A549 (cell line): ENCODE measurements at regions not wholly inside any gene's neighbourhood (a gene's known extent, or its start where the extent isn't known, plus 50 kb on each side); places are given as distances from the start of the nearest gene placed in this dataset.
A peak's percentile ranks its signal among the peaks of the same experiment; 100 is the strongest.

Experiments used
- ATAC-seq, 2 experiments: fragments of 200-7000 bp in 1 of 2; fragments of >200 bp in 1 of 2; cut with Nextera tagmentation in 1 of 2; cut with Tn5 transposase in 1 of 2; 3 replicates each; pipeline versions ENCODE4 v1.8.0 to v1.9.1; 2018 to 2020; ENCODE audit warnings: mild to moderate bottlenecking in 1 of 2, moderate library complexity in 1 of 2
- CTCF ChIA-PET: fragments of 300-600 bp; sonication (Branson Sonifier 250); formaldehyde crosslinking; extraction: SDS; loops from one replicate; lab custom pipeline; 2021; ENCODE audit warnings: antibody characterized with exemption, inconsistent platforms; lab: Yijun Ruan, JAX
- POLR2A ChIA-PET: fragments of 350-600 bp; formaldehyde crosslinking; extraction: SDS; loops from one replicate; lab custom pipeline; 2021; ENCODE audit warnings: antibody characterized with exemption, inconsistent platforms; lab: Yijun Ruan, JAX
- DNase-seq, 2 experiments: peaks; one replicate each; pipeline versions ENCODE4 v3.0.0 to v3.0.0-alpha.2; 2011 to 2016; ENCODE audit warnings: low read depth in 1 of 2, low spot score in 1 of 2
- FAIRE-seq: peaks from 2 replicates; lab custom pipeline; 2011; peaks lifted over from hg19 to GRCh38; lab: Jason Lieb, UNC
- H3K27ac ChIP-seq, 2 experiments: fragments of >200 bp; sonication (Bioruptor Twin); formaldehyde crosslinking; 3 replicates each; pipeline ENCODE4 v1.5.1; 2016 to 2017
- H3K4me1 ChIP-seq: fragments of >200 bp; sonication (Bioruptor Twin); formaldehyde crosslinking; 3 replicates; pipeline ENCODE4 v1.6.1; 2016
- H3K4me2 ChIP-seq: fragments of >200 bp; sonication (Bioruptor Twin); formaldehyde crosslinking; 3 replicates; pipeline ENCODE4 v1.6.1; 2016
- H3K4me3 ChIP-seq: fragments of >200 bp; sonication (Bioruptor Twin); formaldehyde crosslinking; 3 replicates; pipeline ENCODE4 v1.5.1; 2016
- H3K9me3 ChIP-seq: fragments of >200 bp; sonication (Bioruptor Twin); formaldehyde crosslinking; 3 replicates; pipeline ENCODE4 v1.6.1; 2016
- BCL3 ChIP-seq: fragments of >200 bp; sonication (Bioruptor Twin); formaldehyde crosslinking; IDR thresholded peaks from 3 replicates; pipeline ENCODE4 v1.6.1; 2016
- CEBPB ChIP-seq, 2 experiments: fragments of >200 bp in 1 of 2; sonication (Bioruptor Twin) in 1 of 2; formaldehyde crosslinking in 1 of 2; IDR thresholded peaks; 2 replicates each; pipeline ENCODE4 v1.6.1; 2012 to 2016
- CHD4 ChIP-seq: fragments of 200-600 bp; sonication (generic); IDR thresholded peaks from 2 replicates; pipeline ENCODE4 v1.6.1; 2016; ENCODE audit warnings: antibody characterized with exemption, mild to moderate bottlenecking, borderline replicate concordance
- E2F6 ChIP-seq: IDR thresholded peaks from 2 replicates; pipeline ENCODE4 v1.6.1; 2012; ENCODE audit warnings: low read depth, borderline replicate concordance
- EP300 ChIP-seq, 2 experiments: fragments of >200 bp; sonication (Bioruptor Twin); formaldehyde crosslinking; IDR thresholded peaks; 2 replicates in 1 of 2; 3 replicates in 1 of 2; pipeline ENCODE4 v1.6.1; 2016 to 2017
- ESRRA ChIP-seq: fragments of 150-350 bp; IDR thresholded peaks from 2 replicates; pipeline ENCODE4 v1.6.1; 2014; ENCODE audit warnings: mild to moderate bottlenecking, low read length, borderline replicate concordance
- FOSB ChIP-seq: fragments of 250-450 bp; sonication (Bioruptor Pico); IDR thresholded peaks from 2 replicates; pipeline ENCODE4 v1.5.0; 2020; ENCODE audit warnings: mild to moderate bottlenecking, moderate library complexity
- FOSL2 ChIP-seq, 2 experiments: fragments of 450-650 bp in 1 of 2; fragments of >200 bp in 1 of 2; sonication (Bioruptor Twin) in 1 of 2; formaldehyde crosslinking; IDR thresholded peaks; 2 replicates each; pipeline versions ENCODE4 v1.5.0 to v1.6.1; 2016 to 2020; ENCODE audit warnings: mild to moderate bottlenecking in 1 of 2, moderate library complexity in 1 of 2
- HEYL ChIP-seq: fragments of 250-450 bp; sonication (Bioruptor Pico); IDR thresholded peaks from 2 replicates; pipeline ENCODE4 v1.8.0; 2021; ENCODE audit warnings: mild to moderate bottlenecking, moderate library complexity
- HMGXB4 ChIP-seq: fragments of 250-450 bp; sonication (Bioruptor Pico); IDR thresholded peaks from 2 replicates; pipeline ENCODE4 v1.5.0; 2021; ENCODE audit warnings: mild to moderate bottlenecking, moderate library complexity, borderline replicate concordance
- JUNB ChIP-seq: fragments of >200 bp; sonication (Bioruptor Twin); formaldehyde crosslinking; IDR thresholded peaks from 2 replicates; pipeline ENCODE4 v1.6.1; 2016
- KDM5A ChIP-seq: fragments of 200-600 bp; sonication (generic); IDR thresholded peaks from 2 replicates; pipeline ENCODE4 v1.6.1; 2016; ENCODE audit warnings: antibody characterized with exemption, mild to moderate bottlenecking
- MAX ChIP-seq: IDR thresholded peaks from 2 replicates; pipeline ENCODE4 v1.6.1; 2012
- MAZ ChIP-seq: fragments of 150-350 bp; IDR thresholded peaks from 2 replicates; pipeline ENCODE4 v1.6.1; 2014; ENCODE audit warnings: antibody characterized with exemption, low read depth, low read length, borderline replicate concordance
- NR3C1 ChIP-seq: fragments of >200 bp; sonication (Bioruptor Twin); formaldehyde crosslinking; IDR thresholded peaks from 3 replicates; pipeline ENCODE4 v1.6.1; 2017
- PBX3 ChIP-seq: IDR thresholded peaks from 2 replicates; pipeline ENCODE4 v1.6.1; 2012
- PHF8 ChIP-seq: fragments of 200-600 bp; sonication (generic); IDR thresholded peaks from 2 replicates; pipeline ENCODE4 v1.6.1; 2016; ENCODE audit warnings: low read depth, mild to moderate bottlenecking, antibody characterized with exemption, moderate library complexity, borderline replicate concordance
- RAD21 ChIP-seq, 2 experiments: fragments of >200 bp in 1 of 2; sonication (Bioruptor Twin) in 1 of 2; formaldehyde crosslinking in 1 of 2; IDR thresholded peaks in 1 of 2; conservative IDR thresholded peaks in 1 of 2; 2 replicates in 1 of 2; 3 replicates in 1 of 2; pipeline ENCODE4 v1.6.1; 2012 to 2018; ENCODE audit warnings: inconsistent platforms in 1 of 2
- RARB ChIP-seq: fragments of 250-450 bp; sonication (Bioruptor Pico); IDR thresholded peaks from 2 replicates; pipeline ENCODE4 v1.8.0; 2021; ENCODE audit warnings: mild to moderate bottlenecking, moderate library complexity
- SMC3 ChIP-seq: fragments of >200 bp; sonication (Bioruptor Twin); formaldehyde crosslinking; IDR thresholded peaks from 3 replicates; pipeline ENCODE4 v1.6.1; 2018; ENCODE audit warnings: inconsistent platforms
- SREBF2 ChIP-seq: fragments of 450-650 bp; IDR thresholded peaks from 2 replicates; pipeline ENCODE4 v1.6.1; 2014; ENCODE audit warnings: mild to moderate bottlenecking, moderate library complexity
- USF2 ChIP-seq: fragments of 450-650 bp; IDR thresholded peaks from 2 replicates; pipeline ENCODE4 v1.6.1; 2014; ENCODE audit warnings: antibody characterized with exemption
- ZFP36 ChIP-seq: fragments of 450-650 bp; IDR thresholded peaks from 2 replicates; pipeline ENCODE4 v1.6.1; 2014; ENCODE audit warnings: borderline replicate concordance; ENCODE audit not compliant: partially characterized antibody
- ZNF302 ChIP-seq: fragments of 250-450 bp; sonication (Bioruptor Pico); IDR thresholded peaks from 2 replicates; pipeline ENCODE4 v1.9.0; 2021; ENCODE audit warnings: inconsistent platforms, mild to moderate bottlenecking, moderate library complexity
- WGBS: methylation state at CpG from one replicate; pipeline ENCODE4 v1.1.6; 2017; ENCODE audit errors: missing lambda C conversion rate; 5-methylcytosine and 5-hydroxymethylcytosine counted together

- TF ChIP-seq ESRRA, result no peak
- peak; percentile 34 to 55; a peak in 4 of 5 replicates for TF ChIP-seq RAD21 (conservative IDR thresholded peaks at IDR 0.05 in 1 of 2, IDR thresholded peaks at IDR 0.05 in 1 of 2)
- no peak for TF ChIP-seq ZFP36
- TF ChIP-seq EP300 (IDR thresholded peaks at IDR 0.05), result peak; percentile 78 to 82; a peak in 2 of 5 replicates
- TF ChIP-seq CEBPB (IDR thresholded peaks at IDR 0.05), result peak in 1 of 2 experiments; percentile 77; a peak in 3 of 4 replicates
- TF ChIP-seq SREBF2, result no peak
- peak; percentile 99 for TF ChIP-seq FOSL2 (IDR thresholded peaks at IDR 0.05)
- peak; percentile 99 for TF ChIP-seq FOSL2 (CRISPR knock-in tag; IDR thresholded peaks at IDR 0.05)
- no peak for TF ChIP-seq ZNF302 (CRISPR knock-in tag)
- TF ChIP-seq HMGXB4 (CRISPR knock-in tag), result no peak
- TF ChIP-seq FOSB (CRISPR knock-in tag), result no peak
- 0 out of 3 replicates have a peak, but pooled peaks have one; percentile 59 for TF ChIP-seq BCL3
- TF ChIP-seq PHF8, result no peak
- TF ChIP-seq MAZ, result no peak
- TF ChIP-seq SMC3, result peak; percentile 37; the same call in 1 of the 3 replicates
- no peak for TF ChIP-seq E2F6
- peak; percentile 97 for TF ChIP-seq JUNB
- no peak for TF ChIP-seq NR3C1
Observed at GRCh38 chrX:150200820-150201287, 162.3 kb upstream of the MAMLD1 start (continued).

- 96% methylated on average over 6 of the region's 7 CpGs for WGBS
- no peak for TF ChIP-seq USF2
- no peak for TF ChIP-seq CEBPB (IDR thresholded peaks at IDR 0.05)
- no peak for TF ChIP-seq KDM5A
- no peak for TF ChIP-seq PBX3
- no peak for TF ChIP-seq CHD4
- TF ChIP-seq RARB (CRISPR knock-in tag), result no peak
- no peak for TF ChIP-seq NR3C1
- no peak for TF ChIP-seq HEYL (CRISPR knock-in tag)
- no peak for TF ChIP-seq FOSL2 (IDR thresholded peaks at IDR 0.05)
- TF ChIP-seq FOSL2 (CRISPR knock-in tag; IDR thresholded peaks at IDR 0.05), result no peak
- TF ChIP-seq HMGXB4 (CRISPR knock-in tag), result no peak
- no peak for TF ChIP-seq MAX
- no peaks in the 10 kb centered on the region for H3K9me3 ChIP-seq
- H3K4me3 ChIP-seq, result no peak overlapping the region
- ChIA-PET POLR2A (interaction anchor here (1.5 to 1.9 kb wide), 2 partner anchors 160 to 163 kb away, joined by 4 to 5 read pairs; no protein-coding TSS in a partner anchor), CTCF (interaction anchor here (1.1 to 1.8 kb wide), 3 partner anchors 161 to 386 kb away, joined by 3 to 6 read pairs (median 5); partner anchors contain the start of gene MAMLD1)
- FAIRE-seq (no peak), ATAC-seq (no peak), DNase-seq (no peak)
- peak overlapping the region; percentile 59 for H3K4me2 ChIP-seq
- peak overlapping the region; percentile 49 to 83; a peak in 5 of 6 replicates for H3K27ac ChIP-seq
- peaks cover 25% of the 10 kb centered on the region for H3K4me1 ChIP-seq
Observed at GRCh38 chrX:150201391-150201790, 161.7 kb upstream of the MAMLD1 start.
